A673 (cell line): ENCODE measurements at regions not wholly inside any gene's neighbourhood (a gene's known extent, or its start where the extent isn't known, plus 50 kb on each side); places are given as distances from the start of the nearest gene placed in this dataset.

ENCODE experiments used
- BruUV-seq: library from RNA; stranded (reverse); fragments of 400-500 nt; replicated peaks from 2 replicates; lab custom pipeline; 2021; lab: Mats Ljungman, UMichigan
- CTCF ChIA-PET: fragments of 300-600 bp; sonication (Branson Sonifier 250); formaldehyde crosslinking; loops from one replicate; lab custom pipeline; 2022; ENCODE audit warnings: antibody characterized with exemption; lab: Charles Lee
- POLR2A ChIA-PET: fragments of 300-600 bp; sonication (Branson Sonifier 250); formaldehyde crosslinking; loops from one replicate; lab custom pipeline; 2022; ENCODE audit warnings: antibody characterized with exemption; ENCODE audit not compliant: low non-redundant PET; lab: Charles Lee
- DNase-seq: peaks from one replicate; pipeline ENCODE4 v3.0.0-alpha.2; 2015; ENCODE audit warnings: low spot score
- H3K27ac ChIP-seq: fragments of 200-600 bp; sonication (generic); 2 replicates; pipeline ENCODE4 v1.5.1; 2016; ENCODE audit warnings: mixed run types, low read depth, mild to moderate bottlenecking, mixed read lengths, antibody characterized with exemption, low read length; ENCODE audit not compliant: poor library complexity, severe bottlenecking
- H3K27me3 ChIP-seq: fragments of 200-600 bp; sonication (generic); replicated peaks from 2 replicates; pipeline ENCODE4 v1.6.1; 2017; ENCODE audit warnings: mixed run types, low read depth, mild to moderate bottlenecking, mixed read lengths, antibody characterized with exemption, low read length; ENCODE audit not compliant: insufficient read depth, poor library complexity
- H3K36me3 ChIP-seq: fragments of 200-600 bp; sonication (generic); 2 replicates; pipeline ENCODE4 v1.6.1; 2016; ENCODE audit warnings: mixed run types, mild to moderate bottlenecking, mixed read lengths, antibody characterized with exemption, low read length; ENCODE audit not compliant: insufficient read depth, poor library complexity, severe bottlenecking
- H3K4me1 ChIP-seq: fragments of 200-600 bp; sonication (generic); 2 replicates; pipeline ENCODE4 v1.6.1; 2017; ENCODE audit warnings: mixed run types, mild to moderate bottlenecking, mixed read lengths, antibody characterized with exemption, low read length; ENCODE audit not compliant: insufficient read depth, poor library complexity, severe bottlenecking
- H3K4me3 ChIP-seq: fragments of 200-600 bp; sonication (generic); 2 replicates; pipeline ENCODE4 v1.5.1; 2016; ENCODE audit warnings: low read depth, mixed run types, mild to moderate bottlenecking, mixed read lengths, low read length; ENCODE audit not compliant: poor library complexity, severe bottlenecking
- H3K9me3 ChIP-seq: fragments of 200-600 bp; sonication (generic); 2 replicates; pipeline ENCODE4 v1.6.1; 2016; ENCODE audit warnings: mixed run types, low read depth, mild to moderate bottlenecking, mixed read lengths, antibody characterized with exemption, low read length; ENCODE audit not compliant: poor library complexity, severe bottlenecking
- EZH2 ChIP-seq: fragments of 200-600 bp; sonication (generic); IDR thresholded peaks from 2 replicates; pipeline ENCODE4 v1.6.1; 2017; ENCODE audit warnings: borderline replicate concordance, low read depth, mild to moderate bottlenecking, mixed read lengths, antibody characterized with exemption, low read length; ENCODE audit not compliant: poor library complexity, severe bottlenecking
- intact Hi-C: fragments of 100-400 bp; cut with micrococcal nuclease; formaldehyde crosslinking; loops from one replicate; pipeline ENCODE4 v1.10.0; 2022; ENCODE audit not compliant: unreplicated experiment
- TF ChIP-seq, protein P1 (sequence below): fragments of 300-800, 200-600 bp; sonication (generic); conservative IDR thresholded peaks from 2 replicates; pipeline ENCODE4 v1.5.1; 2017; ENCODE audit warnings: low read depth, mild to moderate bottlenecking, antibody characterized with exemption, low read length, moderate library complexity, mixed read lengths

DNA sequence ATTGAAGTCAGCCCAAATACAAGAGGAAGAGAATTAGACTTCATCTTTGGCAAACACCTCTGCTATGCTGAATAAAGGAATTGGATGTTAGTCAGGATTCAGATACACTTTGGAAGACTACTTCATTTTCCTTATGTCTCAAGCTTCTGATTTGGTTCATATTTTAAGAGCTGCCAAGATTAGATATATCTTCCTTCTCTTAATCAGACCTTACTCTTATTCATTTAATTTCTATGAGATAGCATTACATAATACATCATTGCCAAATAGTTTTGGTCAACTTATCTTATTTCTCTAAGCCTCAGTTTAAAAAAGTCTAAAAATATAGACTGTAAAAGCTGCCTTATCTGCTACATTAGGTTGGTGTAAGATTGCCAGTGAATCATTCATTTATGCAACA lies 330.6 kb upstream of the NAV3 start:
- no TSS peak for BruUV-seq

DNA sequence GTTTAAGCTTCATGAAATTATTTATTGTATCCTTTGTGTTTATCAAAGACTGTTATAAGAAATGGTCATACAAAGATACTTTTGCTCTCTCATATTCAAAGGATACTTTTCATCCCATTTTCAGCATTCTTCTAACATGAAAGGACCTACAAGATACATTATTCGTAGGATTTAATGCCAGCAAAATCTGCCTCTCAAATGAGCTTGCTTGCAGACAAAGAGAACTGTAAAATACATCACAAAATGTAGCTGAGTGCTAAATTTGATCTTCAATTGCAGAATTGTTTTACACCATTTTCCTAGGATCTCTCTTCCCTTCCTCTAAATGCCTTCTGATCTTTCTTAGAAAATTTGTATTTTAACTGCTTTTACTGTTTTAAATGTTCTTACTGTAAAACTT lies 333.0 kb upstream of the NAV3 start:
- peaks cover 3% of the 10 kb centered on the region for H3K27me3 ChIP-seq
- no peaks in the 10 kb centered on the region for H3K36me3 ChIP-seq
- ChIA-PET POLR2A (no interaction called here), CTCF (no interaction called here)
- no peak for DNase-seq
- no TSS peak for BruUV-seq
- intact Hi-C loops = no loop called here
- no peaks in the 10 kb centered on the region for H3K9me3 ChIP-seq
- H3K4me3 ChIP-seq = no peak overlapping the region
- no peak for TF ChIP-seq EZH2
- no peak overlapping the region for H3K27ac ChIP-seq
- no peaks in the 10 kb centered on the region for H3K4me1 ChIP-seq

More for the DNA sequence above, 330.6 kb upstream of the NAV3 start:
- no peaks in the 10 kb centered on the region for H3K4me1 ChIP-seq
- no peak for TF ChIP-seq EZH2
- TF ChIP-seq, protein P1, sequence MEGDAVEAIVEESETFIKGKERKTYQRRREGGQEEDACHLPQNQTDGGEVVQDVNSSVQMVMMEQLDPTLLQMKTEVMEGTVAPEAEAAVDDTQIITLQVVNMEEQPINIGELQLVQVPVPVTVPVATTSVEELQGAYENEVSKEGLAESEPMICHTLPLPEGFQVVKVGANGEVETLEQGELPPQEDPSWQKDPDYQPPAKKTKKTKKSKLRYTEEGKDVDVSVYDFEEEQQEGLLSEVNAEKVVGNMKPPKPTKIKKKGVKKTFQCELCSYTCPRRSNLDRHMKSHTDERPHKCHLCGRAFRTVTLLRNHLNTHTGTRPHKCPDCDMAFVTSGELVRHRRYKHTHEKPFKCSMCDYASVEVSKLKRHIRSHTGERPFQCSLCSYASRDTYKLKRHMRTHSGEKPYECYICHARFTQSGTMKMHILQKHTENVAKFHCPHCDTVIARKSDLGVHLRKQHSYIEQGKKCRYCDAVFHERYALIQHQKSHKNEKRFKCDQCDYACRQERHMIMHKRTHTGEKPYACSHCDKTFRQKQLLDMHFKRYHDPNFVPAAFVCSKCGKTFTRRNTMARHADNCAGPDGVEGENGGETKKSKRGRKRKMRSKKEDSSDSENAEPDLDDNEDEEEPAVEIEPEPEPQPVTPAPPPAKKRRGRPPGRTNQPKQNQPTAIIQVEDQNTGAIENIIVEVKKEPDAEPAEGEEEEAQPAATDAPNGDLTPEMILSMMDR = no peak
- no peak overlapping the region for H3K4me3 ChIP-seq
- H3K27ac ChIP-seq = no peak overlapping the region
- no peaks in the 10 kb centered on the region for H3K36me3 ChIP-seq
- intact Hi-C loops = no loop called here
- peaks cover 14% of the 10 kb centered on the region for H3K27me3 ChIP-seq
- H3K9me3 ChIP-seq = no peaks in the 10 kb centered on the region
- DNase-seq = no peak
- ChIA-PET POLR2A (no interaction called here), CTCF (no interaction called here)

DNA sequence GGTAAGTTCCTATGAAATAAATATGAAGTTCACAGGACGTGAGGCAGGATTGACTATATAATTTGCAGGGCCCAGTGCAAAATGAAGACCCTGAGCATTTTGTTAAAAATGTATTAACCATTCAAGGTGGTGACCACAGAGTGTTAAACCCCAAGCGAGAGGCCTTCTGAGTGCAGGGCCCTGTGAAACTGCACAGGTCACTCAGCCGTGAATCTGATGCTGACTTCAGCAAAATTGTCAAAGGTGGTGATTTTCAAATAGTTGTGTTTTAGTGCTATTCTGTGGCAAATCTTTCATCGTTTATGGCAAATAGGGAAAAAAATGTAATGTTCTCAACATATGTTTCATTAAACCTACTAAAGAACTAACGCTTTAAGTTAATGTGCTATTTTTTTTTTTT lies 334.0 kb upstream of the NAV3 start:
- intact Hi-C loops = no loop called here
- DNase-seq = no peak
- Histone ChIP-seq H3K36me3 (no peaks in the 10 kb centered on the region), H3K27me3 (no peaks in the 10 kb centered on the region), H3K9me3 (no peaks in the 10 kb centered on the region), H3K27ac (no peak overlapping the region), H3K4me1 (no peaks in the 10 kb centered on the region), H3K4me3 (no peak overlapping the region)
- no peak for TF ChIP-seq EZH2
- TF ChIP-seq, protein P1 = no peak
- no TSS peak for BruUV-seq
- POLR2A ChIA-PET = no interaction called here
- CTCF ChIA-PET = no interaction called here

DNA sequence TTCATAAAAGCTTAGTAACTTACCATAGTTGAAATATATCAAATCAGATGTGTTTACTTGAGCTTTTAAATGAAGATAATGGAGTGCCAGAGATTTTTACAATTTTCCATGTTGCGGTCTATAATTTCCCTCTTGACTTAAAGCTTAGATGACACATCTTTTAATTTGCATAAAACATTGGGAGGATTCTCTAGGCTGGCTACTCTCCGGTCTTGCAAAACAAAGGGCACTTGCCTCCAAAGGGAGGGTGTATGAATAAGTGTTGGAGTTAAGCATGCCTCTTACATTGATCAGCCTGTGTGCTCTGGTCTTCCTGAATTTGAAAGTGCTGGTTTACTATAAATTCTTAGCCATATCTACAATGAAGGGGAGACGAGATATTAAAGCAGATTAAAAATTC lies 336.4 kb upstream of the NAV3 start:
- Histone ChIP-seq H3K4me3 (no peak overlapping the region), H3K9me3 (no peaks in the 10 kb centered on the region), H3K36me3 (no peaks in the 10 kb centered on the region), H3K4me1 (no peaks in the 10 kb centered on the region), H3K27me3 (no peaks in the 10 kb centered on the region), H3K27ac (no peak overlapping the region)
- intact Hi-C loops = no loop called here
- BruUV-seq = no TSS peak
- no peak for TF ChIP-seq EZH2
- TF ChIP-seq, protein P1 = no peak
- POLR2A ChIA-PET = no interaction called here
- CTCF ChIA-PET = no interaction called here
- DNase-seq = peak; percentile 5
